Thyroid gland (tissue), 4 donors: ENCODE measurements at regions not wholly inside any gene's neighbourhood (a gene's known extent, or its start where the extent isn't known, plus 50 kb on each side); places are given as distances from the start of the nearest gene placed in this dataset.
"Not testable (repeated sequence)": the region's sequence is repeated elsewhere in the genome, so short reads cannot be mapped to it uniquely, and the experiment has no call there.

Experiments used
- DNase-seq, 2 donors: peaks; one replicate each; pipeline ENCODE4 v3.0.0-alpha.2; 2019
- H3K27ac ChIP-seq, 3 donors: fragments of 200-600 bp; sonication (generic); 1 replicate in 2 of 3; 2 replicates in 1 of 3; pipeline ENCODE4 v1.5.1; 2016 to 2019; ENCODE audit warnings: mild to moderate bottlenecking in 1 of 3, moderate library complexity in 1 of 3
- H3K27me3 ChIP-seq: fragments of 200-600 bp; sonication (generic); one replicate; pipeline ENCODE4 v1.5.1; 2019
- H3K36me3 ChIP-seq, 2 donors: fragments of 200-600 bp; sonication (generic); one replicate each; pipeline ENCODE4 v1.5.1; 2016 to 2019
- H3K4me1 ChIP-seq, 2 donors: fragments of 200-600 bp; sonication (generic); one replicate each; pipeline ENCODE4 v1.5.1; 2017 to 2019
- H3K4me3 ChIP-seq, 3 donors: fragments of 200-600 bp; sonication (generic); replicated peaks in 1 of 3; 1 replicate in 2 of 3; 2 replicates in 1 of 3; pipeline ENCODE4 v1.5.1; 2016; ENCODE audit warnings: mild to moderate bottlenecking in 1 of 3
- H3K9me3 ChIP-seq: fragments of 200-600 bp; sonication (generic); one replicate; pipeline ENCODE4 v1.5.1; 2017
- POLR2A ChIP-seq, 2 donors: fragments of 450-650 bp; IDR thresholded peaks; one replicate each; pipeline ENCODE4 v1.6.1; 2017; ENCODE audit warnings: antibody characterized with exemption in 2 of 2, mild to moderate bottlenecking in 2 of 2, moderate library complexity in 1 of 2
- WGBS, 2 donors: methylation state at CpG; one replicate each; pipeline ENCODE4 v1.1.5; 2017; 5-methylcytosine and 5-hydroxymethylcytosine counted together
- intact Hi-C: fragments of 100-400 bp; cut with DNase I; formaldehyde crosslinking; loops from one replicate; pipeline ENCODE4 v1.15.1; 2023
- TF ChIP-seq, protein P1 (sequence below), 6 experiments: fragments of 200-600 bp in 3 of 6; fragments of 450-650 bp in 3 of 6; sonication (generic) in 3 of 6; IDR thresholded peaks; one replicate each; pipeline ENCODE4 v1.5.1; 2016 to 2019; ENCODE audit warnings: antibody characterized with exemption in 6 of 6, mild to moderate bottlenecking in 2 of 6, inconsistent platforms in 1 of 6, moderate library complexity in 1 of 6

DNA sequence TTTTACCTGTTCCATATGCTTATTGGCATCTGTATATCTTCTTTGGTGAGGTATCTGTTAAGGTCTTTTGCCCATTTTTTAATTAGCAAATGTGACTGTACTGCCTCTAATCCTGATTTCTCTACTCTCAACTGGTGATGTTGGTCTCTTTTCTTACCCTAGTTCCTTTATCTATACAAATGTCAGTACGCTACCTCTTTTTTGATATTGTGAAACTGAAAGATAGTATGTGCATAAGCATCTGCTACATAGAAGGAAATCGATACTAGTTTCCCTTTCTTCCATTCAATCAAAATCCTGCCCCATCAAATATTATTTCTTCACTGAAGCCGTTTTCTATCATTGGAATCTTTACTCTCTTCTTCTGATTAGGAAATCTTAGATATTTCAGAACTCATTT, 194.9 kb upstream of the SPOPL start:
- no peaks in the 10 kb centered on the region for H3K9me3 ChIP-seq
- intact Hi-C loops: no loop called here
- DNase-seq: no peak
- no peaks in the 10 kb centered on the region for H3K36me3 ChIP-seq
- H3K27me3 ChIP-seq: no peaks in the 10 kb centered on the region
- TF ChIP-seq, protein P1, sequence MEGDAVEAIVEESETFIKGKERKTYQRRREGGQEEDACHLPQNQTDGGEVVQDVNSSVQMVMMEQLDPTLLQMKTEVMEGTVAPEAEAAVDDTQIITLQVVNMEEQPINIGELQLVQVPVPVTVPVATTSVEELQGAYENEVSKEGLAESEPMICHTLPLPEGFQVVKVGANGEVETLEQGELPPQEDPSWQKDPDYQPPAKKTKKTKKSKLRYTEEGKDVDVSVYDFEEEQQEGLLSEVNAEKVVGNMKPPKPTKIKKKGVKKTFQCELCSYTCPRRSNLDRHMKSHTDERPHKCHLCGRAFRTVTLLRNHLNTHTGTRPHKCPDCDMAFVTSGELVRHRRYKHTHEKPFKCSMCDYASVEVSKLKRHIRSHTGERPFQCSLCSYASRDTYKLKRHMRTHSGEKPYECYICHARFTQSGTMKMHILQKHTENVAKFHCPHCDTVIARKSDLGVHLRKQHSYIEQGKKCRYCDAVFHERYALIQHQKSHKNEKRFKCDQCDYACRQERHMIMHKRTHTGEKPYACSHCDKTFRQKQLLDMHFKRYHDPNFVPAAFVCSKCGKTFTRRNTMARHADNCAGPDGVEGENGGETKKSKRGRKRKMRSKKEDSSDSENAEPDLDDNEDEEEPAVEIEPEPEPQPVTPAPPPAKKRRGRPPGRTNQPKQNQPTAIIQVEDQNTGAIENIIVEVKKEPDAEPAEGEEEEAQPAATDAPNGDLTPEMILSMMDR (IDR thresholded peaks at IDR 0.05): no peak
- no peak for TF ChIP-seq POLR2A (IDR thresholded peaks at IDR 0.05)
- WGBS, 2 donors: 93 to 95% methylated on average over 3 of the region's 3 CpGs
- no peak overlapping the region for H3K27ac ChIP-seq
- no peak overlapping the region for H3K4me3 ChIP-seq
- no peaks in the 10 kb centered on the region for H3K4me1 ChIP-seq

DNA sequence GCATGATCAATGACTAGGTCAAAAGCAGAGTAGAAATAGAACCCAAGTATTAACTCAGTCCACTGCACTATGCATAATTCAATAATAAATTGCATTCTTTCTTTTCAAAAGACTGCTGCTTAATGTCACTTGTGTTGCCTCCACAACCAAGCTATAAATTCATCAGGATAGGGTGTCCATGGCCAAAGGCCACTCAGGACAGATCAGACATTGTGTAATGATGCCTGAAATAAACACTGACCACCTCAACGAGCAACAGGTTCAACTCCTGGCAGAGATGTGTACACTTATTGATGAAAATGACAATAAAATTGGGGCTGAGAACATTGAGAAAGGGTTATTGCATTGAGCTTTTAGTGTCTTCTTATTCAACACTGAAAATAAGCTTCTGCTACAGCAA, 194.5 kb upstream of the SPOPL start:
- Histone ChIP-seq H3K9me3 (no peaks in the 10 kb centered on the region), H3K27ac (no peak overlapping the region), H3K4me3 (no peak overlapping the region), H3K4me1 (no peaks in the 10 kb centered on the region), H3K36me3 (no peaks in the 10 kb centered on the region), H3K27me3 (no peaks in the 10 kb centered on the region)
- intact Hi-C loops: no loop called here
- TF ChIP-seq, protein P1 (IDR thresholded peaks at IDR 0.05): no peak
- no peak for TF ChIP-seq POLR2A (IDR thresholded peaks at IDR 0.05)
- WGBS, 2 donors: 60% methylated on average over 1 of the region's 1 CpG
- no peak for DNase-seq

DNA sequence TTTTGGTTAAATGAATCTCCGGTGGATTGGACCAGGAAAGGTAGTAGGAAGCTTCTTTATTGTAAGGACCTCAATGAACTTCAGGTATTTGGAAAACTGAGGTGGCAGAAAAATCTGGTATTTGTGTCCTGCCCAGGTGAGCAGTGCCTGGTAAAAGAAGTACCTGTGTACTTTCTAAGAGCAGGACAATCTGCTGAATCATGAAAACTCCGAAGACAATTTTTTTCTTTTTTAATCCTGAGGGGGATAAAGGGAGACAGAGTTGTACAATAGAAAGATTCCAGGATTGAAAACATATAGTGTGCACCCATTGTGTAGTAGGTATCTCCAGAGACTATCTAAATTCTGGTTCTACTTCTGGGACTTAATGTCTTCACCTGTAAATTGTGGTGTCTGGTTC, 191.8 kb upstream of the SPOPL start:
- no peak for DNase-seq
- no peaks in the 10 kb centered on the region for H3K9me3 ChIP-seq
- H3K27ac ChIP-seq: no peak overlapping the region
- H3K36me3 ChIP-seq: no peaks in the 10 kb centered on the region
- WGBS, 2 donors: 83 to 88% methylated on average over 2 of the region's 2 CpGs
- no peaks in the 10 kb centered on the region for H3K4me1 ChIP-seq
- intact Hi-C loops: no loop called here
- no peak overlapping the region for H3K4me3 ChIP-seq
- TF ChIP-seq, protein P1 (IDR thresholded peaks at IDR 0.05): no peak
- H3K27me3 ChIP-seq: no peaks in the 10 kb centered on the region

DNA sequence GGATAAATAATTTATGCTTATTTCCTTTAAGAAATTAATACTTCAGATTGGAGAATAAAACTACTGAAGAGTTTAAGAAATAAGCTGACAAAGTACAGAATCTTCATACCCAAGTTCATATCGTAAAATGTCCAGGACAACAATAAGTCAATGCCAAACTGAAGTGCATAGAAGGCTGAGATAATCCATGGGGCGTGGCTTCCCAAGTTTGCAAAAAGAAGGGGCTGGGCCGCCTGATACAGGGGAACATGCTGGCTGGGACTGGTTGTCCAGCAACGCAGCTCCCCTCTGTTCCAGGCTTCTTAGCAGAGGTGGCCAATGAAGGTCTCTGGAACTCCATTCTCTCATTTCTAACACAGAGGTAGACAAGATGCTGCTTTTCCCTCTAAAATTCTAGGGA, 189.5 kb upstream of the SPOPL start:
- Histone ChIP-seq H3K4me3 (no peak overlapping the region), H3K36me3 (no peaks in the 10 kb centered on the region), H3K4me1 (no peaks in the 10 kb centered on the region), H3K27ac (no peak overlapping the region), H3K9me3 (no peaks in the 10 kb centered on the region), H3K27me3 (no peaks in the 10 kb centered on the region)
- TF ChIP-seq POLR2A (IDR thresholded peaks at IDR 0.05): no peak
- TF ChIP-seq, protein P1 (IDR thresholded peaks at IDR 0.05): no peak
- intact Hi-C loops: no loop called here
- no peak for DNase-seq
- WGBS, 2 donors: 82 to 90% methylated on average over 4 of the region's 4 CpGs

DNA sequence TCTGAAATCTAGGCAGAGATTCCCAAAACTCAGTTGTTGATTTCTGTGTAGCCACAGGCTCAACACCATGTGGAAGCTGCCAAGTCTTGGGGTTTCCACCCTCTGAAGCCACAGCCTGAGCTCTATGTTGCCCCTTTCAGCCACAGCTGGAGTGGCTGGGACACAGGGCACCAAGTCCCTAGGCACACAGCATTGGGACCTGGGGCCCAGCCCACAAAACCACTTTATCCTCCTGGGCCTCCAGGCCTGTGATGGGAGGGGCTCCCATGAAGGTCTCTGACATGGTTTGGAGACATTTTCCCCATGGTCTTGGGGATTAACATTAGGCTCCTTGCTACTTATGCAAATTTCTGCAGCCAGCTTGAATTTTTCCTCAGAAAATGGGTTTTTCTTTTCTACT, 186.0 kb upstream of the SPOPL start:
- intact Hi-C loops, H3K4me1 ChIP-seq, H3K27ac ChIP-seq, H3K9me3 ChIP-seq, H3K27me3 ChIP-seq, H3K36me3 ChIP-seq, H3K4me3 ChIP-seq, DNase-seq: not testable (repeated sequence)

DNA sequence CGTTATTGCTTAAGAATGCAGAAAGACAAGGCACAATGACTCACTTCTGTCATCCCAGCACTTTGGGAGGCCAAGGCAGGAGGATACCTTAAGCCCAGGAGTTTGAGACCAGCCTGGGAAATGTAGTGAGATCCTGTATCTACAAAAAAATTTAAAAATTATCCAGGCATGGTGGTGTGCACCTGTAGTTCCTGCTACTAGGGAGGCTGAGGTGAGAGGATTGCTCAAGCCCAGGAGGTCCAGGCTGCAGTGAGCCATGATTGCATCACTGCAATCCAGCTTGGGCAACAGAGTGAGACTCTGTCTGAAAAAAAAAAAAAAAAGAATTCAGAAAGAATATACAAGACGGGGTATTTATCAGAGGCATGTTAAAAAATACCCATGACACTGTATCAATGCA, 182.0 kb upstream of the SPOPL start:
- no peaks in the 10 kb centered on the region for H3K9me3 ChIP-seq
- intact Hi-C loops: no loop called here
- no peaks in the 10 kb centered on the region for H3K36me3 ChIP-seq
- no peak overlapping the region for H3K27ac ChIP-seq
- H3K4me3 ChIP-seq: no peak overlapping the region
- WGBS, 2 donors: 83 to 84% methylated on average over 2 of the region's 2 CpGs
- no peak for DNase-seq
- H3K4me1 ChIP-seq: no peaks in the 10 kb centered on the region
- TF ChIP-seq, protein P1 (IDR thresholded peaks at IDR 0.05): no peak
- no peak for TF ChIP-seq POLR2A (IDR thresholded peaks at IDR 0.05)
- H3K27me3 ChIP-seq: no peaks in the 10 kb centered on the region
